ENCODE measurements at regions not wholly inside any gene's neighbourhood (a gene's known extent, or its start where the extent isn't known, plus 50 kb on each side); places are given as distances from the start of the nearest gene placed in this dataset.

DNA sequence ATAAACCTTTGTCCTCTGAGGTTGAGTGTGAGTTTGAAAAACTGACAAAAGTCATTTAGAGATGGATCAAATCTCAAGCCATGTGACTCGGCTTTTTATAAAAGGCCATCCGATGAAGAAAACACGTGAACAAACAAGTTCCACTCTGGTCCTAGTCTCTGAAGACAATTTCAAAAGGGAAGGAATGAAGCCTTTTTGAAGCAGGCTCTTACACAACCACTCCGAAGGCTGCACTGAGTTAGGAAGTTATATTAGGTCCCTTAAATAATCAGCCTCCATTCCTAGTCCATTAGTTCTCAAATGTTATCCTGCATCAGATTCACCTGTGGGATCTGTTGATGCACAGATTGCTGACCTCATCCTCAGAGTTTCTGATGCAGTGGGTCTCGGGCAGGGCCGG is 166.6 kb upstream of the HMHB1 start:
- no peaks in the 10 kb centered on the region for H3K36me3 ChIP-seq (replicated peaks in 1 of 2; ENCODE audit: control insufficient read depth in 1 of 2, insufficient read depth in 2 of 2, low read length in 2 of 2)
- H3K27ac Mint-ChIP-seq: peak overlapping the region in 1 of 7 donors; percentile 28
- no peak overlapping the region for H2AFZ ChIP-seq (ENCODE audit: insufficient read depth, low read depth, low read length, poor library complexity, severe bottlenecking)
- H3K36me3 Mint-ChIP-seq: no peaks in the 10 kb centered on the region
- WGBS (ENCODE audit: insufficient coverage): 70% methylated on average over 3 of the region's 6 CpGs
- H3K4me3 ChIP-seq (replicated peaks in 1 of 3; ENCODE audit: low read depth in 2 of 3, low read length in 3 of 3): no peak overlapping the region
- no peak overlapping the region for H3K9ac ChIP-seq (ENCODE audit: insufficient read depth, low read length, poor library complexity, severe bottlenecking)
- H3K9me3 ChIP-seq (replicated peaks in 1 of 2; ENCODE audit: control insufficient read depth in 1 of 2, insufficient read depth in 1 of 2, low read length in 2 of 2): no peaks in the 10 kb centered on the region
- H3K27ac ChIP-seq (ENCODE audit: low read depth in 1 of 2, low read length in 2 of 2): no peak overlapping the region
- H3K79me2 ChIP-seq (ENCODE audit: insufficient read depth, low read length): no peaks in the 10 kb centered on the region
- TF ChIP-seq, protein P1, sequence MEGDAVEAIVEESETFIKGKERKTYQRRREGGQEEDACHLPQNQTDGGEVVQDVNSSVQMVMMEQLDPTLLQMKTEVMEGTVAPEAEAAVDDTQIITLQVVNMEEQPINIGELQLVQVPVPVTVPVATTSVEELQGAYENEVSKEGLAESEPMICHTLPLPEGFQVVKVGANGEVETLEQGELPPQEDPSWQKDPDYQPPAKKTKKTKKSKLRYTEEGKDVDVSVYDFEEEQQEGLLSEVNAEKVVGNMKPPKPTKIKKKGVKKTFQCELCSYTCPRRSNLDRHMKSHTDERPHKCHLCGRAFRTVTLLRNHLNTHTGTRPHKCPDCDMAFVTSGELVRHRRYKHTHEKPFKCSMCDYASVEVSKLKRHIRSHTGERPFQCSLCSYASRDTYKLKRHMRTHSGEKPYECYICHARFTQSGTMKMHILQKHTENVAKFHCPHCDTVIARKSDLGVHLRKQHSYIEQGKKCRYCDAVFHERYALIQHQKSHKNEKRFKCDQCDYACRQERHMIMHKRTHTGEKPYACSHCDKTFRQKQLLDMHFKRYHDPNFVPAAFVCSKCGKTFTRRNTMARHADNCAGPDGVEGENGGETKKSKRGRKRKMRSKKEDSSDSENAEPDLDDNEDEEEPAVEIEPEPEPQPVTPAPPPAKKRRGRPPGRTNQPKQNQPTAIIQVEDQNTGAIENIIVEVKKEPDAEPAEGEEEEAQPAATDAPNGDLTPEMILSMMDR (IDR thresholded peaks at IDR 0.05): no peak
- H3K4me1 Mint-ChIP-seq: peaks cover 10% of the 10 kb centered on the region
- no peaks in the 10 kb centered on the region for H4K20me1 ChIP-seq (ENCODE audit: insufficient read depth, low read length)
- H3K4me1 ChIP-seq (ENCODE audit: control insufficient read depth in 1 of 2, insufficient read depth in 2 of 2, low read length in 2 of 2): no peaks in the 10 kb centered on the region
- DNase-seq: no peak
- H3K4me3 Mint-ChIP-seq: no peak overlapping the region
- H3K4me2 ChIP-seq (replicated peaks; ENCODE audit: extremely low read depth, low read length, poor library complexity, severe bottlenecking): no peak overlapping the region
- no peaks in the 10 kb centered on the region for H3K9me3 Mint-ChIP-seq
- no peaks in the 10 kb centered on the region for H3K27me3 ChIP-seq (ENCODE audit: control insufficient read depth in 2 of 2, insufficient read depth in 2 of 2, low read length in 2 of 2)
- H3K27me3 Mint-ChIP-seq (ENCODE audit: low read depth in 3 of 3): no peaks in the 10 kb centered on the region
- intact Hi-C loops (cut with micrococcal nuclease): no loop called here

DNA sequence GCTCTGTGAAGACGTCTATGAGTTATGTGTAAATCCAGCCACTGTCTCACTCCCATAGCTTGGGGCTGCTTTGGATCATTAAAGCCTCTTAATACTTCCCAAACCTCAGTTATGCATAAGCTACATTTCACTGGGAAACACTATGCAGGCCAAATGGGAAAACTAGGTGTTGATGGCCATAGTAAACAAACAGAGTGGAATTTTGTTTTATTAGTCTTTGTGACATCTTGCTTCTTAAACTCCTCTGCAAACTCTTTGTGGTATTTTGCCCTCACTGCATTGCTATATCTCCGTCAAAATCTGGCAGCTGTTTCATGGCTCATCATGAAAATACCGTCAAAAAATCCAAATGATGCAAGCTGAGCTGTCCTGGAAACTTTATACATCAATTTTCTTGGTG is 167.2 kb upstream of the HMHB1 start:
- Histone ChIP-seq H3K36me3 (replicated peaks in 1 of 2; ENCODE audit: control insufficient read depth in 1 of 2, insufficient read depth in 2 of 2, low read length in 2 of 2) (no peaks in the 10 kb centered on the region), H3K79me2 (ENCODE audit: insufficient read depth, low read length) (no peaks in the 10 kb centered on the region), H3K27ac (ENCODE audit: low read depth in 1 of 2, low read length in 2 of 2) (no peak overlapping the region), H3K4me2 (replicated peaks; ENCODE audit: extremely low read depth, low read length, poor library complexity, severe bottlenecking) (no peak overlapping the region), H3K4me3 (replicated peaks in 1 of 3; ENCODE audit: low read depth in 2 of 3, low read length in 3 of 3) (no peak overlapping the region), H3K9me3 (replicated peaks in 1 of 2; ENCODE audit: control insufficient read depth in 1 of 2, insufficient read depth in 1 of 2, low read length in 2 of 2) (no peaks in the 10 kb centered on the region), H2AFZ (ENCODE audit: insufficient read depth, low read depth, low read length, poor library complexity, severe bottlenecking) (no peak overlapping the region), H4K20me1 (ENCODE audit: insufficient read depth, low read length) (no peaks in the 10 kb centered on the region), H3K27me3 (ENCODE audit: control insufficient read depth in 2 of 2, insufficient read depth in 2 of 2, low read length in 2 of 2) (no peaks in the 10 kb centered on the region), H3K4me1 (ENCODE audit: control insufficient read depth in 1 of 2, insufficient read depth in 2 of 2, low read length in 2 of 2) (no peaks in the 10 kb centered on the region), H3K9ac (ENCODE audit: insufficient read depth, low read length, poor library complexity, severe bottlenecking) (no peak overlapping the region)
- Mint-ChIP-seq H3K27me3 (ENCODE audit: low read depth in 3 of 3) (no peaks in the 10 kb centered on the region), H3K4me3 (no peak overlapping the region), H3K27ac (no peak overlapping the region), H3K9me3 (no peaks in the 10 kb centered on the region), H3K36me3 (no peaks in the 10 kb centered on the region), H3K4me1 (peaks cover 5% of the 10 kb centered on the region)
- DNase-seq: no peak
- WGBS (ENCODE audit: insufficient coverage): 93% methylated on average over 2 of the region's 3 CpGs
- intact Hi-C loops (cut with micrococcal nuclease): no loop called here
- TF ChIP-seq, protein P1 (IDR thresholded peaks at IDR 0.05): no peak
